PC-3 (cell line): ENCODE measurements at regions not wholly inside any gene's neighbourhood (a gene's known extent, or its start where the extent isn't known, plus 50 kb on each side); places are given as distances from the start of the nearest gene placed in this dataset.

Source experiments
- ATAC-seq: fragments of 200-7000 bp; cut with Tn5 transposase; 2 replicates; pipeline ENCODE4 v1.9.1; 2020; ENCODE audit warnings: mild to moderate bottlenecking, moderate library complexity
- BruUV-seq: library from RNA; stranded (reverse); fragments of 400-500 nt; replicated peaks from 2 replicates; lab custom pipeline; 2021; lab: Mats Ljungman, UMichigan
- CTCF ChIA-PET: fragments of 300-600 bp; sonication (Branson Sonifier 250); formaldehyde crosslinking; loops from one replicate; lab custom pipeline; 2022; ENCODE audit warnings: antibody characterized with exemption; lab: Charles Lee
- POLR2A ChIA-PET: fragments of 300-600 bp; sonication (Branson Sonifier 250); formaldehyde crosslinking; loops from one replicate; lab custom pipeline; 2022; ENCODE audit warnings: antibody characterized with exemption; ENCODE audit not compliant: unreplicated experiment; lab: Charles Lee
- DNase-seq: peaks from one replicate; pipeline ENCODE4 v3.0.0-alpha.2; 2015
- H2AFZ ChIP-seq: fragments of 300-600 bp; sonication (generic); 2 replicates; pipeline ENCODE4 v1.6.0; 2016; ENCODE audit warnings: antibody characterized with exemption, low read length
- H3F3A ChIP-seq: fragments of 300-600 bp; sonication (generic); one replicate; pipeline ENCODE4 v1.6.0; 2017; ENCODE audit warnings: antibody characterized with exemption, low read length, control low read depth, mild to moderate bottlenecking; ENCODE audit not compliant: unreplicated experiment
- H3K27ac ChIP-seq: fragments of 300-600 bp; sonication (generic); 2 replicates; pipeline ENCODE4 v1.5.1; 2016; ENCODE audit warnings: mild to moderate bottlenecking, low read length
- H3K27me3 ChIP-seq: fragments of 300-600 bp; sonication (generic); 2 replicates; pipeline ENCODE4 v1.6.1; 2016; ENCODE audit warnings: low read length, mixed read lengths
- H3K36me3 ChIP-seq: fragments of 300-600 bp; sonication (generic); 2 replicates; pipeline ENCODE4 v1.6.1; 2016; ENCODE audit warnings: low read depth, mixed run types, low read length, mixed read lengths
- H3K4me1 ChIP-seq: fragments of 300-600 bp; sonication (generic); 2 replicates; pipeline ENCODE4 v1.5.1; 2016; ENCODE audit warnings: low read length; ENCODE audit not compliant: insufficient read depth
- H3K4me2 ChIP-seq: fragments of 300-600 bp; sonication (generic); 2 replicates; pipeline ENCODE4 v1.6.0; 2016; ENCODE audit warnings: low read length
- H3K4me3 ChIP-seq: fragments of 300-600 bp; sonication (generic); 2 replicates; pipeline ENCODE4 v1.5.1; 2016; ENCODE audit warnings: mild to moderate bottlenecking, low read length, mixed read lengths
- H3K79me2 ChIP-seq: fragments of 300-600 bp; sonication (generic); 2 replicates; pipeline ENCODE4 v1.6.1; 2017; ENCODE audit warnings: low read length, mixed read lengths
- H3K9ac ChIP-seq: fragments of 300-600 bp; sonication (generic); 2 replicates; pipeline ENCODE4 v1.6.0; 2016; ENCODE audit warnings: mild to moderate bottlenecking, low read length
- H3K9me2 ChIP-seq: fragments of 300-600 bp; sonication (generic); replicated peaks from 2 replicates; pipeline ENCODE4 v1.6.1; 2016; ENCODE audit warnings: mixed run types, low read length, mixed read lengths
- H3K9me3 ChIP-seq: fragments of 300-600 bp; sonication (generic); 2 replicates; pipeline ENCODE4 v1.6.1; 2016; ENCODE audit warnings: low read length, mixed read lengths
- H4K20me1 ChIP-seq: fragments of 300-600 bp; sonication (generic); 2 replicates; pipeline ENCODE4 v1.6.1; 2016; ENCODE audit warnings: low read length, mixed read lengths
- CTCF ChIP-seq: fragments of 300-600 bp; sonication (generic); conservative IDR thresholded peaks from 2 replicates; pipeline ENCODE4 v1.5.1; 2017; ENCODE audit warnings: antibody characterized with exemption, low read depth, mild to moderate bottlenecking, low read length
- EZH2 ChIP-seq: fragments of 300-600 bp; sonication (generic); IDR thresholded peaks from one replicate; pipeline ENCODE4 v1.6.1; 2017; ENCODE audit warnings: antibody characterized with exemption, mild to moderate bottlenecking, low read length; ENCODE audit not compliant: unreplicated experiment
- EZH2phosphoT487 ChIP-seq: fragments of 300-600 bp; sonication (generic); IDR thresholded peaks from 2 replicates; pipeline ENCODE4 v1.6.1; 2018; ENCODE audit warnings: mild to moderate bottlenecking, antibody characterized with exemption, low read length, borderline replicate concordance
- intact Hi-C: fragments of 100-400 bp; cut with micrococcal nuclease; formaldehyde crosslinking; loops from 2 replicates; pipeline ENCODE4 v1.9.0; 2023

GRCh38 chrX:87755493-87755892 is 237.9 kb downstream of the KLHL4 start:
- Histone ChIP-seq H3K79me2 (no peaks in the 10 kb centered on the region), H3K36me3 (no peaks in the 10 kb centered on the region), H4K20me1 (no peaks in the 10 kb centered on the region), H3K4me2 (no peak overlapping the region), H2AFZ (no peak overlapping the region), H3K9ac (no peak overlapping the region), H3K9me3 (no peaks in the 10 kb centered on the region), H3K4me3 (no peak overlapping the region), H3F3A (no peaks in the 10 kb centered on the region), H3K27me3 (no peaks in the 10 kb centered on the region), H3K4me1 (no peaks in the 10 kb centered on the region), H3K9me2 (no peaks in the 10 kb centered on the region), H3K27ac (no peak overlapping the region)
- intact Hi-C loops = no loop called here
- ATAC-seq (no peak), DNase-seq (no peak)
- ChIA-PET POLR2A (no interaction called here), CTCF (no interaction called here)
- no TSS peak for BruUV-seq
- TF ChIP-seq EZH2 = no peak
- TF ChIP-seq EZH2phosphoT487 = no peak
- TF ChIP-seq CTCF = no peak

DNA sequence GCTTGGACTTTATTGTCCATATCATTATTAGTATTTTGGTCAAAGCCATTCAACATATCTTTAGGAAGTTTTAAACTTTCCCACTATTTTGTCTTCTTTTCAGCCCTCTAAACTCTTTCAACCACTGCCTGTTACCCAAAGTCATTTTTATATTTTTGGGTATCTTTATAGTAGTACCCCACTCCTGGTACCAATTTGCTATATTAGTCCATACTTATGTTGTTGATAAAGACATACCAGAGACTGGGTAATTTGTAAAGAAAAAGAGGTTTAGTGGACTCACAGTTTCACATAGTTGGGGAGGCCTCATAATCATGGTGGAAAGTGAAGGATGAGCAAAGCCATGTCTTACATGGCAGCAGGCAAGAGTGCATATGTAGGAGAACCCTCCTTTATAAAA is 271.4 kb downstream of the KLHL4 start:
- H3K79me2 ChIP-seq = no peaks in the 10 kb centered on the region
- H3K9me2 ChIP-seq = no peaks in the 10 kb centered on the region
- H3K36me3 ChIP-seq = no peaks in the 10 kb centered on the region
- no peak overlapping the region for H3K9ac ChIP-seq
- no peaks in the 10 kb centered on the region for H3K4me1 ChIP-seq
- H2AFZ ChIP-seq = no peak overlapping the region
- no peaks in the 10 kb centered on the region for H3K27me3 ChIP-seq
- ChIA-PET CTCF (no interaction called here), POLR2A (no interaction called here)
- no peak overlapping the region for H3K4me3 ChIP-seq
- peaks cover 4% of the 10 kb centered on the region; the same call in 1 of the 2 replicates for H3K9me3 ChIP-seq
- no peak for DNase-seq
- BruUV-seq = no TSS peak
- H3K4me2 ChIP-seq = no peak overlapping the region
- H4K20me1 ChIP-seq = no peaks in the 10 kb centered on the region
- ATAC-seq = no peak
- no peak overlapping the region for H3K27ac ChIP-seq
- H3F3A ChIP-seq = no peaks in the 10 kb centered on the region
- no peak for TF ChIP-seq EZH2phosphoT487
- no peak for TF ChIP-seq CTCF
- TF ChIP-seq EZH2 = no peak
- intact Hi-C loops = no loop called here

GRCh38 chrX:87798039-87798438 is 280.4 kb downstream of the KLHL4 start:
- Histone ChIP-seq H3K36me3 (no peaks in the 10 kb centered on the region), H3K79me2 (no peaks in the 10 kb centered on the region), H3K9ac (no peak overlapping the region), H3K4me3 (no peak overlapping the region), H3K9me3 (no peaks in the 10 kb centered on the region), H3K9me2 (no peaks in the 10 kb centered on the region), H3F3A (no peaks in the 10 kb centered on the region), H3K4me1 (no peaks in the 10 kb centered on the region), H3K4me2 (no peak overlapping the region), H3K27me3 (no peaks in the 10 kb centered on the region), H4K20me1 (no peaks in the 10 kb centered on the region), H2AFZ (no peak overlapping the region), H3K27ac (no peak overlapping the region)
- no TSS peak for BruUV-seq
- ChIA-PET POLR2A (no interaction called here), CTCF (no interaction called here)
- DNase-seq (no peak), ATAC-seq (no peak)
- intact Hi-C loops = no loop called here
- TF ChIP-seq CTCF = no peak
- no peak for TF ChIP-seq EZH2
- no peak for TF ChIP-seq EZH2phosphoT487
